Activated CD4-positive, alpha-beta T cell treated with anti-CD3 and anti-CD28 coated beads for 36 hours (primary cell): ENCODE measurements at regions not wholly inside any gene's neighbourhood (a gene's known extent, or its start where the extent isn't known, plus 50 kb on each side); places are given as distances from the start of the nearest gene placed in this dataset.

Source experiments
- ATAC-seq: fragments of 200-7000 bp; cut with Tn5 transposase; one replicate; pipeline ENCODE4 v1.10.0; 2021; ENCODE audit warnings: mild to moderate bottlenecking, moderate library complexity
- CTCF ChIA-PET: fragments of 350-600 bp; sonication (Branson Sonifier 250); formaldehyde crosslinking; loops from one replicate; lab custom pipeline; 2021; ENCODE audit warnings: antibody characterized with exemption; lab: Charles Lee
- POLR2A ChIA-PET: fragments of 350-600 bp; sonication (Branson Sonifier 250); formaldehyde crosslinking; loops from one replicate; lab custom pipeline; 2021; ENCODE audit warnings: antibody characterized with exemption, inconsistent platforms; lab: Charles Lee
- DNase-seq: peaks from one replicate; pipeline ENCODE4 v3.0.0-alpha.2; 2020
- H3K27ac Mint-ChIP-seq: one replicate; pipeline ENCODE4 v1.8.0; 2021; ENCODE audit warnings: mixed read lengths
- H3K27me3 Mint-ChIP-seq: one replicate; pipeline ENCODE4 v1.8.0; 2021; ENCODE audit warnings: mixed read lengths
- H3K36me3 Mint-ChIP-seq: one replicate; pipeline ENCODE4 v1.8.0; 2021; ENCODE audit warnings: low read depth, mixed read lengths
- H3K4me1 Mint-ChIP-seq: one replicate; pipeline ENCODE4 v1.8.0; 2021; ENCODE audit warnings: mixed read lengths
- H3K4me3 Mint-ChIP-seq: one replicate; pipeline ENCODE4 v1.8.0; 2021; ENCODE audit warnings: mild to moderate bottlenecking, moderate library complexity, mixed read lengths
- H3K9me3 Mint-ChIP-seq: one replicate; pipeline ENCODE4 v1.8.0; 2021; ENCODE audit warnings: low read depth, mixed read lengths
- intact Hi-C, 2 experiments: fragments of 100-400 bp; cut with DNase I in 1 of 2; cut with micrococcal nuclease in 1 of 2; formaldehyde crosslinking; loops; one replicate each; pipeline versions ENCODE4 v1.14.2 to v1.15.1; 2022 to 2024; cut with DNase I, micrococcal nuclease

GRCh38 chr4:23279377-23279986 is 586.7 kb downstream of the GBA3 start:
- no peak overlapping the region for H3K4me3 Mint-ChIP-seq
- intact Hi-C loops: no loop called here
- DNase-seq (no peak), ATAC-seq (no peak)
- no peaks in the 10 kb centered on the region for H3K36me3 Mint-ChIP-seq
- ChIA-PET POLR2A (no interaction called here), CTCF (no interaction called here)
- no peaks in the 10 kb centered on the region for H3K27me3 Mint-ChIP-seq
- no peaks in the 10 kb centered on the region for H3K4me1 Mint-ChIP-seq
- no peaks in the 10 kb centered on the region for H3K9me3 Mint-ChIP-seq
- no peak overlapping the region for H3K27ac Mint-ChIP-seq

- Mint-ChIP-seq H3K9me3 (no peaks in the 10 kb centered on the region), H3K27me3 (no peaks in the 10 kb centered on the region), H3K36me3 (no peaks in the 10 kb centered on the region), H3K4me3 (no peak overlapping the region), H3K4me1 (no peaks in the 10 kb centered on the region), H3K27ac (no peak overlapping the region)
- ChIA-PET CTCF (no interaction called here), POLR2A (no interaction called here)
- DNase-seq (no peak), ATAC-seq (no peak)
- intact Hi-C loops: no loop called here
These were observed 586.1 kb downstream of the GBA3 start for GRCh38 chr4:23278845-23279244.

- DNase-seq: no peak
- no peaks in the 10 kb centered on the region for H3K4me1 Mint-ChIP-seq
- H3K27ac Mint-ChIP-seq: no peak overlapping the region
- H3K27me3 Mint-ChIP-seq: no peaks in the 10 kb centered on the region
- intact Hi-C loops: no loop called here
- no peaks in the 10 kb centered on the region for H3K36me3 Mint-ChIP-seq
- ChIA-PET POLR2A (no interaction called here), CTCF (no interaction called here)
- no peak overlapping the region for H3K4me3 Mint-ChIP-seq
- ATAC-seq: no peak
- H3K9me3 Mint-ChIP-seq: no peaks in the 10 kb centered on the region
These were observed 583.3 kb downstream of the GBA3 start for GRCh38 chr4:23276076-23276475.

DNA sequence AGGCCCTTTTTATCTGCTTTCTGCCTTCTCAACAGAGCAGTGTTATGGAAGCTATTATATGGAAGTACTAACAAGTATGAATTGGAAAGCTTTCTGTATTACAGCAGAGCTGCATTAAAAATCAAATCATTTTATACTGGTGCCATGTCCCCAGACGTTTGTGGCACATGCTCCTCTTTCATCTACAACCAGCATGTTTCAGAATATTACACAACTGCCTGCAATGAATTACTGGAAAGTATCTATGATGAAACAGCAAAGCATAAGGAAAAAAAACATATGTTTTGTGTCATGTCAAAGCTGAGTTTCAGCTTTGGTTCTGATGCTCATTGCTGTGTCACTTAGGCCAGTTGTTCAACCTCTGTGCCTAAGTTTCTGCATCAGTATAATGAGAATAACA is 576.8 kb downstream of the GBA3 start:
- ChIA-PET POLR2A (no interaction called here), CTCF (no interaction called here)
- no peaks in the 10 kb centered on the region for H3K9me3 Mint-ChIP-seq
- H3K27me3 Mint-ChIP-seq: no peaks in the 10 kb centered on the region
- H3K36me3 Mint-ChIP-seq: no peaks in the 10 kb centered on the region
- intact Hi-C loops: no loop called here
- no peaks in the 10 kb centered on the region for H3K4me1 Mint-ChIP-seq
- ATAC-seq (no peak), DNase-seq (no peak)
- no peak overlapping the region for H3K4me3 Mint-ChIP-seq
- H3K27ac Mint-ChIP-seq: no peak overlapping the region

- no peaks in the 10 kb centered on the region for H3K36me3 Mint-ChIP-seq
- H3K27ac Mint-ChIP-seq: no peak overlapping the region
These were observed 575.5 kb downstream of the GBA3 start for GRCh38 chr4:23268072-23268771.

GRCh38 chr4:23266401-23266800 is 573.7 kb downstream of the GBA3 start:
- DNase-seq (no peak), ATAC-seq (no peak)
- CTCF ChIA-PET: no interaction called here
- POLR2A ChIA-PET: no interaction called here
- H3K27ac Mint-ChIP-seq: no peak overlapping the region
- H3K36me3 Mint-ChIP-seq: no peaks in the 10 kb centered on the region
- intact Hi-C loops: no loop called here
- no peak overlapping the region for H3K4me3 Mint-ChIP-seq
- no peaks in the 10 kb centered on the region for H3K9me3 Mint-ChIP-seq
- H3K27me3 Mint-ChIP-seq: no peaks in the 10 kb centered on the region
- no peaks in the 10 kb centered on the region for H3K4me1 Mint-ChIP-seq

More at GRCh38 chr4:23268072-23268771, 575.5 kb downstream of the GBA3 start:
- no peak for DNase-seq
- POLR2A ChIA-PET: no interaction called here
- Mint-ChIP-seq H3K9me3 (no peaks in the 10 kb centered on the region), H3K27me3 (no peaks in the 10 kb centered on the region), H3K4me1 (no peaks in the 10 kb centered on the region), H3K4me3 (no peak overlapping the region)
- CTCF ChIA-PET: no interaction called here
- ATAC-seq: no peak
- intact Hi-C loops: no loop called here

- POLR2A ChIA-PET: no interaction called here
- H3K27me3 Mint-ChIP-seq: no peaks in the 10 kb centered on the region
- H3K4me1 Mint-ChIP-seq: no peaks in the 10 kb centered on the region
- no peaks in the 10 kb centered on the region for H3K36me3 Mint-ChIP-seq
- CTCF ChIA-PET: no interaction called here
- H3K4me3 Mint-ChIP-seq: no peak overlapping the region
- intact Hi-C loops: no loop called here
- H3K27ac Mint-ChIP-seq: no peak overlapping the region
- no peak for DNase-seq
- ATAC-seq: no peak
- no peaks in the 10 kb centered on the region for H3K9me3 Mint-ChIP-seq
These were observed 567.8 kb downstream of the GBA3 start for GRCh38 chr4:23260511-23260910.

GRCh38 chr4:23245203-23245832 is 552.6 kb downstream of the GBA3 start:
- CTCF ChIA-PET: no interaction called here
- Mint-ChIP-seq H3K36me3 (no peaks in the 10 kb centered on the region), H3K27me3 (no peaks in the 10 kb centered on the region), H3K4me3 (no peak overlapping the region), H3K9me3 (peaks cover 2% of the 10 kb centered on the region), H3K4me1 (no peaks in the 10 kb centered on the region), H3K27ac (no peak overlapping the region)
- POLR2A ChIA-PET: no interaction called here
- intact Hi-C loops: no loop called here
- ATAC-seq (no peak), DNase-seq (no peak)

GRCh38 chr4:23242962-23243361 is 550.2 kb downstream of the GBA3 start:
- no peaks in the 10 kb centered on the region for H3K4me1 Mint-ChIP-seq
- POLR2A ChIA-PET: no interaction called here
- H3K27ac Mint-ChIP-seq: no peak overlapping the region

DNA sequence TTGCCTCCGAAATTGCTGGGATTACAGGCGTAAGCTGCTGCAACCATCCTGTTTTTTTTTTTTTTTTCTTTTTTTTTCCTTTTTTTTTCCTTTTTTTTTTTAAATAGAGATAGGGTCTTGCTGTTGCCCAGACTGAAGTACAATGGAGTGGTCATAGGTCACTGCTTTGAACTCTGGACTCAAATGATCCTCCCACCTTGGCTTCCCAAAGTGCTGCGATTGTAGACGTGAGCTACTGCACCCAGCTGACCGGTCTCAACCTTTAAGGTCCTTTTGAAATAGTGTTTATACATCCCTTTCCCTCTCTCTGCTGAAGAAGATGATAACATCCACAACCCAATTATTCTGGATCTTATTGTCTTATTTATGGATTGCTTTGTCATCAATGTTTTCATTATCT is 548.7 kb downstream of the GBA3 start:
- Mint-ChIP-seq H3K27ac (no peak overlapping the region), H3K27me3 (no peaks in the 10 kb centered on the region), H3K9me3 (peaks cover 5% of the 10 kb centered on the region), H3K36me3 (no peaks in the 10 kb centered on the region), H3K4me1 (no peaks in the 10 kb centered on the region), H3K4me3 (no peak overlapping the region)
- ChIA-PET CTCF (no interaction called here), POLR2A (no interaction called here)
- ATAC-seq (no peak), DNase-seq (no peak)
- intact Hi-C loops: no loop called here

More at GRCh38 chr4:23242962-23243361, 550.2 kb downstream of the GBA3 start:
- intact Hi-C loops: no loop called here
- Mint-ChIP-seq H3K4me3 (no peak overlapping the region), H3K9me3 (peaks cover 5% of the 10 kb centered on the region), H3K36me3 (no peaks in the 10 kb centered on the region), H3K27me3 (no peaks in the 10 kb centered on the region)
- DNase-seq (no peak), ATAC-seq (no peak)
- CTCF ChIA-PET: no interaction called here

DNA sequence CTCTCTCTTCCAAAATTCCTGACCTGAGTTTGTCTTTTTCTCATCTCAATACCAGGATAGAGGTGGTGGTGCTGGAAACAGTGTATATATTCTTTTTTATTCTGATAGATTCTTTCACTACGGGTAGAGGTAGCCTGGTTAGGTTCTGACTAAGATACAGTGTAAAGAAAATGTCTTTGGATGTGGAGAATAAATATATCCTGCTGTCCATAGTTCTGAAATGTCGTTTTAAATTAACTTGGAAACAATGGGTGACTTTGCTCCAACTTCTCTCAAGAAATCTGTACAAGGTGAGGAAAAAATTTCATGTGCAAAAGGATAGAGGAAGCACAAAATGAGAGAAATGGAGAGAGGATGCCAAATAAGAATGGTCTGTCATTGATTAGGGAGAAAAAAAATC is 546.1 kb downstream of the GBA3 start:
- H3K27me3 Mint-ChIP-seq: no peaks in the 10 kb centered on the region
- H3K4me1 Mint-ChIP-seq: no peaks in the 10 kb centered on the region
- DNase-seq (no peak), ATAC-seq (no peak)
- ChIA-PET CTCF (no interaction called here), POLR2A (no interaction called here)
- H3K27ac Mint-ChIP-seq: no peak overlapping the region
- no peak overlapping the region for H3K4me3 Mint-ChIP-seq
- intact Hi-C loops: no loop called here
- no peaks in the 10 kb centered on the region for H3K36me3 Mint-ChIP-seq
- peaks cover 5% of the 10 kb centered on the region for H3K9me3 Mint-ChIP-seq

DNA sequence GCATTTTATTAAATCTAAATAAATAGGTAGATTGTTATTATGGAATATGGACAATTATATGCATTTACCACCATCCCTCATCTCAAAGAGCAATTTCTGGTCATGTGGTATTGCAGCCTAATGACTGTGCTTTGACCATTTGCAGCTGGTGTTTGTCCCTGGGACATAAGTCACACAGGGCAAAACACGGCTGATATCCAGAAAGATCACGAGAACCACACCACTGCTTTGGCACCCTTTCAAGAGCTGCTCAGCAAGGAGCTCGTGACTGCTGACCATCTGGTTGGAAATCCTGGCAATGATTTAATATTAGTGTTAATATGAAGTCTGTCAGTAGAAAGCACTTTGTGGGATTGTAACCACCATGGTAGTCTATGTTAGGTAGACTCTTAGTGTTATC is 545.0 kb downstream of the GBA3 start:
- intact Hi-C loops: no loop called here
- H3K4me3 Mint-ChIP-seq: no peak overlapping the region
- ChIA-PET POLR2A (no interaction called here), CTCF (interaction anchor here (0.6 kb wide), 1 partner anchor 610 kb away, joined by 6 read pairs; no protein-coding TSS in a partner anchor)
- H3K36me3 Mint-ChIP-seq: no peaks in the 10 kb centered on the region
- no peak overlapping the region for H3K27ac Mint-ChIP-seq
- DNase-seq: no peak
- H3K4me1 Mint-ChIP-seq: no peaks in the 10 kb centered on the region
- peaks cover 5% of the 10 kb centered on the region for H3K9me3 Mint-ChIP-seq
- no peak for ATAC-seq
- no peaks in the 10 kb centered on the region for H3K27me3 Mint-ChIP-seq
